Tibial nerve (tissue), 4 donors: ENCODE measurements at regions not wholly inside any gene's neighbourhood (a gene's known extent, or its start where the extent isn't known, plus 50 kb on each side); places are given as distances from the start of the nearest gene placed in this dataset.

Source experiments
- EP300 ChIP-seq, 2 donors: sonication (generic); formaldehyde crosslinking; IDR thresholded peaks; one replicate each; pipeline ENCODE4 v1.6.1; 2017; ENCODE audit warnings: antibody characterized with exemption in 2 of 2, mild to moderate bottlenecking in 1 of 2
- POLR2A ChIP-seq, 2 donors: fragments of 450-650 bp; IDR thresholded peaks; one replicate each; pipeline ENCODE4 v1.6.1; 2017; ENCODE audit warnings: antibody characterized with exemption in 2 of 2, mild to moderate bottlenecking in 2 of 2, moderate library complexity in 2 of 2
- TF ChIP-seq, protein P1 (sequence below), 5 experiments: fragments of 200-600 bp in 3 of 5; fragments of 450-650 bp in 2 of 5; sonication (generic) in 3 of 5; IDR thresholded peaks; one replicate each; pipeline ENCODE4 v1.5.1; 2016 to 2019; ENCODE audit warnings: antibody characterized with exemption in 5 of 5, mild to moderate bottlenecking in 3 of 5, moderate library complexity in 2 of 5

DNA sequence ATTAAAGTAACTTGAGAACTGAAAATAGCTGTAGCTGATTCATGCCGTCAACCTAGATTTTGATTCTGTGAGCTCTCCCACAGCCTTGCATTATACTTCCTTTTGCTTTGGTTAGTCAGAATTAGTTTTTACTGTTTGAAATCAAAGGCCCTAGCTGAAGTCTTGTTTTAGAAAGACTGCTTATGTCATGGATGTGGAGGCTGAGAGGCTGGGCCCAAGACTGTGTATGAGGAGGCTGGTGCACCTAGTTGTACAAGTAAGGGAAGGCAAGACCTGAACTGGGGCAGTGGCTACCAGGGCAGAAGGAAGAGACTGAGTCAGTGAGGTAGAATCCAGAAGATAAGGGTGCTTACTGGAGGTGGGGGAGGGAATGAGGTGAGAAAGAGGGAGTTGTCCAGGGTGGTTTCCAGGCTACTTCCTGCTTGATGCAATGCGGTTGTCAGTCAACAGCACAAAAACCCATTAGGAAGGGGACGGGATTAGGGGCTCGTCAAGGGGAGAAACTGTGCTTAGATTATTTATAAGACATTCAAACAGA is 76.2 kb upstream of the PAGE3 start:
- TF ChIP-seq, protein P1, sequence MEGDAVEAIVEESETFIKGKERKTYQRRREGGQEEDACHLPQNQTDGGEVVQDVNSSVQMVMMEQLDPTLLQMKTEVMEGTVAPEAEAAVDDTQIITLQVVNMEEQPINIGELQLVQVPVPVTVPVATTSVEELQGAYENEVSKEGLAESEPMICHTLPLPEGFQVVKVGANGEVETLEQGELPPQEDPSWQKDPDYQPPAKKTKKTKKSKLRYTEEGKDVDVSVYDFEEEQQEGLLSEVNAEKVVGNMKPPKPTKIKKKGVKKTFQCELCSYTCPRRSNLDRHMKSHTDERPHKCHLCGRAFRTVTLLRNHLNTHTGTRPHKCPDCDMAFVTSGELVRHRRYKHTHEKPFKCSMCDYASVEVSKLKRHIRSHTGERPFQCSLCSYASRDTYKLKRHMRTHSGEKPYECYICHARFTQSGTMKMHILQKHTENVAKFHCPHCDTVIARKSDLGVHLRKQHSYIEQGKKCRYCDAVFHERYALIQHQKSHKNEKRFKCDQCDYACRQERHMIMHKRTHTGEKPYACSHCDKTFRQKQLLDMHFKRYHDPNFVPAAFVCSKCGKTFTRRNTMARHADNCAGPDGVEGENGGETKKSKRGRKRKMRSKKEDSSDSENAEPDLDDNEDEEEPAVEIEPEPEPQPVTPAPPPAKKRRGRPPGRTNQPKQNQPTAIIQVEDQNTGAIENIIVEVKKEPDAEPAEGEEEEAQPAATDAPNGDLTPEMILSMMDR (IDR thresholded peaks at IDR 0.05), result no peak
- TF ChIP-seq POLR2A (IDR thresholded peaks at IDR 0.05) (no peak), EP300 (IDR thresholded peaks at IDR 0.05) (no peak)
